ENCODE measurements at regions not wholly inside any gene's neighbourhood (a gene's known extent, or its start where the extent isn't known, plus 50 kb on each side); places are given as distances from the start of the nearest gene placed in this dataset.

DNA sequence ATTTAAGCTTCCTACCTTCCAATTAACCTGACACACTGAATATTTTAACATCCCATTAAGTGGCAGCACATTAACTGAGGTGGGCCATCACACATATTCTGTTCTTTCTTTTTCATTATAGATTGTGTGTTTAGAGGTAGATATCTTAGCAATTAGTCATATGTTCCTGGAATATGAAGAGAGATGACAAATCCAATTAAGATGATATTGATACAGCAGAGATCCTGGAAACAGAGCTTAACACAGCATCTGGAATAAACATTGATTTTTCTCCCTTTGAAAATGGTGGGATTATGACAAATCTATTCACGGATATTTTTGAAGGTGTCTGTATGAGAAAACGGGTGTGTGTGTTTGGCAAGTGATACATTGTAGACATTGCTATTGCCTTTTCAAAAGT lies 448.0 kb downstream of the CDH10 start:
- 80 to 89% methylated on average over 2 of the region's 2 CpGs for WGBS, 2 donors
- Histone ChIP-seq H3K9me3 (no peaks in the 10 kb centered on the region), H3K36me3 (no peaks in the 10 kb centered on the region), H3K27ac (no peak overlapping the region), H3K4me3 (replicated peaks in 1 of 3) (no peak overlapping the region), H3K4me1 (no peaks in the 10 kb centered on the region), H3K27me3 (no peaks in the 10 kb centered on the region)
- TF ChIP-seq CTCF (IDR thresholded peaks at IDR 0.05) (no peak), POLR2A (IDR thresholded peaks at IDR 0.05) (no peak)
- no peak for DNase-seq
- intact Hi-C loops (cut with DNase I), result no loop called here

DNA sequence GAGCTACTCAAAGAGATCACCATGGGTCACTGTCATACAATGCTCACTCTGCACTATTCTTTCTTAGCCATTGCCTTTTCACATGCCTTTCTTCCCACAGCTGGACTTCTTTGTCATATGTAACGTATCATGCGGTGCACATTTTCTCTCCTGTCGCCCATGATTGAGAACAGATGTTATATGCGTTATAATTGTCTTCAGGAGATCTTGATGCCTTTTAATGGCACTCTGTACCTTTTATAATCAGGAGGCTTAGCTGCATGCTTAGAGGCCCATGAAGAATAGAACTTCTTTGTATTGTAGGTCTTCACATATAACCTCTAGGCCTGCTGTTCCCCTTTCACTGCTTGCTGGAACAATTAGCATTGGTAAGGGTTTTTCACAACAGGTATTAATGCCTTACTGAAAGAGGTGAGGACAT lies 436.1 kb downstream of the CDH10 start:
- Histone ChIP-seq H3K27me3 (no peaks in the 10 kb centered on the region), H3K4me1 (no peaks in the 10 kb centered on the region), H3K27ac (no peak overlapping the region), H3K4me3 (replicated peaks in 1 of 3) (no peak overlapping the region), H3K9me3 (no peaks in the 10 kb centered on the region), H3K36me3 (no peaks in the 10 kb centered on the region)
- intact Hi-C loops (cut with DNase I), result no loop called here
- no peak for TF ChIP-seq CTCF (IDR thresholded peaks at IDR 0.05)
- no peak for TF ChIP-seq POLR2A (IDR thresholded peaks at IDR 0.05)
- WGBS, 2 donors, result 40 to 42% methylated on average over 4 of the region's 4 CpGs
- DNase-seq, result no peak

- WGBS, 2 donors, result 82 to 83% methylated on average over 3 of the region's 3 CpGs
- DNase-seq, result no peak
- no peak overlapping the region for H3K4me3 ChIP-seq (replicated peaks in 1 of 3)
- TF ChIP-seq CTCF (IDR thresholded peaks at IDR 0.05) (no peak), POLR2A (IDR thresholded peaks at IDR 0.05) (no peak)
- no peaks in the 10 kb centered on the region for H3K36me3 ChIP-seq
- H3K4me1 ChIP-seq, result no peaks in the 10 kb centered on the region
- H3K9me3 ChIP-seq, result no peaks in the 10 kb centered on the region
- H3K27ac ChIP-seq, result no peak overlapping the region
- no peaks in the 10 kb centered on the region for H3K27me3 ChIP-seq
- intact Hi-C loops (cut with DNase I), result no loop called here
Measured at GRCh38 chr5:24215114-24215513, 429.7 kb downstream of the CDH10 start.

DNA sequence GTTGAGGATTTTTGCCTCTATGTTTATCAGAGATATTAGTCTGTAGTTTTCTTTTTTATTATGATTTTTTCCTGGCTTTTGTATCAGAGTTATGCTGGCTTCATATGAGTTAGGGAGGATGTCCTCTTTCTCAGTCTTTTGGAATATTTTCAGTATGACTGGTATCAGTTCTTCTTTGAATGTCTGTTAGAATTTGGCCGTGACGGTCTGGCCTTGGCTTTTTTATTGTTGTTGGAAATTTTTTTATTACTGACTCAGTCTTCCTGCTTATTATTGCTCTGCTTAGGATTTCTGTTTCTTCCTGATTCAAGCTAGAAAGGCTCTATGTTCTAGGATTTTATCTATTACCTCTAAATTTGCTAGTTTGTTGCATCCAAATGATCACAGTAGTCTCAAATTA lies 421.9 kb downstream of the CDH10 start:
- no peak for TF ChIP-seq POLR2A (IDR thresholded peaks at IDR 0.05)
- TF ChIP-seq CTCF (IDR thresholded peaks at IDR 0.05), result no peak
- no peaks in the 10 kb centered on the region for H3K4me1 ChIP-seq
- no peak overlapping the region for H3K27ac ChIP-seq
- no peak for DNase-seq
- H3K27me3 ChIP-seq, result no peaks in the 10 kb centered on the region
- no peak overlapping the region for H3K4me3 ChIP-seq (replicated peaks in 1 of 3)
- intact Hi-C loops (cut with DNase I), result no loop called here
- H3K36me3 ChIP-seq, result no peaks in the 10 kb centered on the region
- 82 to 90% methylated on average over 2 of the region's 2 CpGs for WGBS, 2 donors
- no peaks in the 10 kb centered on the region for H3K9me3 ChIP-seq

GRCh38 chr5:24225051-24225450 lies 419.7 kb downstream of the CDH10 start:
- H3K4me1 ChIP-seq, result no peaks in the 10 kb centered on the region
- intact Hi-C loops (cut with DNase I), result no loop called here
- no peak for TF ChIP-seq POLR2A (IDR thresholded peaks at IDR 0.05)
- no peak for TF ChIP-seq CTCF (IDR thresholded peaks at IDR 0.05)
- no peaks in the 10 kb centered on the region for H3K9me3 ChIP-seq
- no peaks in the 10 kb centered on the region for H3K36me3 ChIP-seq
- DNase-seq, result no peak
- no peak overlapping the region for H3K27ac ChIP-seq
- H3K4me3 ChIP-seq (replicated peaks in 1 of 3), result no peak overlapping the region
- no peaks in the 10 kb centered on the region for H3K27me3 ChIP-seq
